ENCODE measurements at regions not wholly inside any gene's neighbourhood (a gene's known extent, or its start where the extent isn't known, plus 50 kb on each side); places are given as distances from the start of the nearest gene placed in this dataset.

GRCh38 chrX:40936827-40937226, 148.4 kb upstream of the USP9X start:
- Histone ChIP-seq H3K27ac (no peak overlapping the region), H3K36me3 (no peaks in the 10 kb centered on the region), H3K4me3 (no peak overlapping the region), H3K27me3 (no peaks in the 10 kb centered on the region), H3K9me3 (no peaks in the 10 kb centered on the region), H3K4me1 (peaks cover 0 to 9% (median 4%) of the 10 kb centered on the region in 4 donors)
- no peak for TF ChIP-seq POLR2A (IDR thresholded peaks at IDR 0.05)
- TF ChIP-seq POLR2AphosphoS5 (IDR thresholded peaks at IDR 0.05), result no peak
- no peak for TF ChIP-seq EP300 (IDR thresholded peaks at IDR 0.05)
- no peak for TF ChIP-seq CTCF (IDR thresholded peaks at IDR 0.05)
- 94 to 100% methylated on average over 2 to 6 of the region's 6 CpGs for WGBS, 2 donors
- DNase-seq (peak in 1 of 2 donors; percentile 24), ATAC-seq (ENCODE audit: low FRiP score in 2 of 2) (no peak)

GRCh38 chrX:40938423-40938822, 146.8 kb upstream of the USP9X start:
- 55 to 85% methylated on average over 1 to 5 of the region's 5 CpGs for WGBS, 2 donors
- no peak overlapping the region for H3K27ac ChIP-seq
- ATAC-seq (ENCODE audit: low FRiP score in 2 of 2) (no peak), DNase-seq (no peak)
- H3K27me3 ChIP-seq, result no peaks in the 10 kb centered on the region
- no peak for TF ChIP-seq EP300 (IDR thresholded peaks at IDR 0.05)
- no peak for TF ChIP-seq POLR2A (IDR thresholded peaks at IDR 0.05)
- TF ChIP-seq POLR2AphosphoS5 (IDR thresholded peaks at IDR 0.05), result no peak
- no peak for TF ChIP-seq CTCF (IDR thresholded peaks at IDR 0.05)
- H3K4me1 ChIP-seq, result peaks cover 0 to 2% (median 0%) of the 10 kb centered on the region in 4 donors
- no peak overlapping the region for H3K4me3 ChIP-seq
- no peaks in the 10 kb centered on the region for H3K36me3 ChIP-seq
- no peaks in the 10 kb centered on the region for H3K9me3 ChIP-seq

GRCh38 chrX:40943093-40943641, 142.1 kb upstream of the USP9X start:
- ATAC-seq (ENCODE audit: low FRiP score in 2 of 2) (no peak), DNase-seq (no peak)
- H3K9me3 ChIP-seq, result no peaks in the 10 kb centered on the region
- H3K4me3 ChIP-seq, result no peak overlapping the region
- no peaks in the 10 kb centered on the region for H3K4me1 ChIP-seq
- H3K27me3 ChIP-seq, result no peaks in the 10 kb centered on the region
- no peak overlapping the region for H3K27ac ChIP-seq
- H3K36me3 ChIP-seq, result no peaks in the 10 kb centered on the region
- 50 to 85% methylated on average over 1 of the region's 1 CpG for WGBS, 2 donors
- no peak for TF ChIP-seq CTCF (IDR thresholded peaks at IDR 0.05)
- TF ChIP-seq EP300 (IDR thresholded peaks at IDR 0.05), result no peak
- no peak for TF ChIP-seq POLR2A (IDR thresholded peaks at IDR 0.05)
- TF ChIP-seq POLR2AphosphoS5 (IDR thresholded peaks at IDR 0.05), result no peak

GRCh38 chrX:40945361-40945713, 139.9 kb upstream of the USP9X start:
- H3K27ac ChIP-seq, result no peak overlapping the region
- ATAC-seq (ENCODE audit: low FRiP score in 2 of 2), result peak in 1 of 2 donors; percentile 93

More at GRCh38 chrX:40945361-40945713, 139.9 kb upstream of the USP9X start:
- peak in 1 of 2 donors; percentile 31 for DNase-seq
- TF ChIP-seq POLR2AphosphoS5 (IDR thresholded peaks at IDR 0.05) (peak in 1 of 2 donors; percentile 40), CTCF (IDR thresholded peaks at IDR 0.05) (no peak), POLR2A (IDR thresholded peaks at IDR 0.05) (no peak), EP300 (IDR thresholded peaks at IDR 0.05) (peak in 1 of 4 donors; percentile 23)
- no peaks in the 10 kb centered on the region for H3K9me3 ChIP-seq
- H3K4me3 ChIP-seq, result no peak overlapping the region
- whole genome bisulfite sequencing, 2 donors, result 6 to 36% methylated on average over 5 of the region's 5 CpGs
- H3K4me1 ChIP-seq, result no peaks in the 10 kb centered on the region
- H3K27me3 ChIP-seq, result no peaks in the 10 kb centered on the region
- no peaks in the 10 kb centered on the region for H3K36me3 ChIP-seq

All from upper lobe of left lung (tissue), 6 donors.